NCI-H748 (cell line): ENCODE measurements at regions not wholly inside any gene's neighbourhood (a gene's known extent, or its start where the extent isn't known, plus 50 kb on each side); places are given as distances from the start of the nearest gene placed in this dataset.
A peak's percentile ranks its signal among the peaks of the same experiment; 100 is the strongest.
"Not testable (repeated sequence)": the region's sequence is repeated elsewhere in the genome, so short reads cannot be mapped to it uniquely, and the experiment has no call there.

Experiments used
- DNase-seq: peaks from one replicate; lab custom pipeline; 2025; ENCODE audit not compliant: unreplicated experiment; lab: John Stamatoyannopoulos, UW

DNA sequence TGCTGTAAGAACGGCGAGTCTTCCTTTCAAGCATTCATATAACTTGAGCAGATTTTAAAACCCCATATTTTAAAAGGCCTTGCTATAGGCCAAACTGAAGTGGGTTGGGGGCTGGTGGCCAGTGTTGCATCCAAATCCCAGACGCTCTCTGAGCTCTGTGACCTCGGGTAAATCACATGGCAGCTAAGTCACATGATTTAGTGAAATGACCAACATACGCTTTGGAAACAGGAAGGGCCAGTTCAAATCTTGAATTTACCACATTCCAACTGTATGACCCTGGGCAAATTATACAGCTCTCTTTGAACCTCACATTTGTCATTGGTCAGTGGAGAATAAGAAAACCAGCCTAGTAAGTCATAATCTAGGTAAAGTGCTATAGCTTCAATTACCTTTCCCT lies 519.3 kb downstream of the HAPSTR1 start:
- no peak for DNase-seq

DNA sequence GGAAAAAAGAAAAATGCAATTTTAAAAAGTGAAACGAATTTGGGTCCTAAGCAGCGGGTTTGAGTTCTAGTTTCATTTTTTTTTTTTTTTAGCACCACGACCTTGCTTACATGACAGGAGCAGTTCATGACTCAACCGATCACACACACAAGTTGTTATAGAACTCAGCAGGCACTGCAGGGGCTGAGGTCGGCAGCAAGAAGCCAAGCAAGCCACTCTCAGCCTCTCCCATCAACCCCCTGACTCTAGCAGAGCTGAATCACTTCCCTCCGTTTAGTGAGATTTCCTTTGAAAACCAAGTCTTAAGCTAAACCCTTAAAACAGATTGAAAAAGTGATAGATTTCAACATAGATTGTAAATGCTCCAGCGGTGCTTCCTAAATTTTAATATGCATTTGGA lies 520.8 kb downstream of the HAPSTR1 start:
- no peak for DNase-seq

DNA sequence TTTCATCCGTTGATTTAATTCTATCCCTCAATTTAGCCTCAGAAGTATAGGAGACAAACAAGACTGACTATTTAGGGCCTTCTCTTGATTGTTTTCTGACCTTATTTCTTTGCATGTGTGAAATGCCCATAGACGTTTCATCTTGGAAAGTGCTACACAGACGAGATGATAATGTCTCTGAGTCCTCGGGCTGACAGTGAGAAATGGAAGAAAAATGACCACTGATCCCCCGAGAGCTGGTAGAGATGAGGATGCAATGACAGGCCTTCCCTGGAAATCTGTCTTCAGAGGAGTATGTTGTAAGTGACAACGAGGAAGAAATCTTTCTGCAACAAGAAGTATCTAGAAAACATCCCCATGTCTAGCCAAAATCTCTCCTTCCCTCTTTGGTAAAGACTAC lies 522.9 kb downstream of the HAPSTR1 start:
- no peak for DNase-seq

- no peak for DNase-seq
Measured at GRCh38 chr16:9622268-9622667, 530.8 kb downstream of the HAPSTR1 start.

- DNase-seq = no peak
Measured at GRCh38 chr16:9625122-9625521, 533.7 kb downstream of the HAPSTR1 start.

DNA sequence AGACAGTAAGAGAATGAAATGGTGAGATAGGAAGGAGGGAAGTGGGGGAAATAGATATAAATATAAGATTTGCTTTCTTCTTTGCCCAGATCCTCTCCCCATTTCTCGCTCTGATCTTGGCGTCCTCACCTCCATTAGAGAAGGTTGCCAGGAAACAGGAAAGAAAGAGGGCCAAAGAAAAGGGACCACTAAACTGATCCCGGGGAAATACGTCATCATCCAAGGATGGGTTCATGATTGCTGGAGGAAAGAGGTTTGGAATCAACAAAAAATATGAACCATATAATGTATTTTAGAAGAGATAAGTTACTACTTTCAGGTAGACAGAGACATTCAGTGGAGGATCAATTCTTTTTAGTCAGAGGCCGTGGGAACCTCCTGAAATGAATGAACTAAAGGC lies 536.0 kb downstream of the HAPSTR1 start:
- DNase-seq = no peak

DNA sequence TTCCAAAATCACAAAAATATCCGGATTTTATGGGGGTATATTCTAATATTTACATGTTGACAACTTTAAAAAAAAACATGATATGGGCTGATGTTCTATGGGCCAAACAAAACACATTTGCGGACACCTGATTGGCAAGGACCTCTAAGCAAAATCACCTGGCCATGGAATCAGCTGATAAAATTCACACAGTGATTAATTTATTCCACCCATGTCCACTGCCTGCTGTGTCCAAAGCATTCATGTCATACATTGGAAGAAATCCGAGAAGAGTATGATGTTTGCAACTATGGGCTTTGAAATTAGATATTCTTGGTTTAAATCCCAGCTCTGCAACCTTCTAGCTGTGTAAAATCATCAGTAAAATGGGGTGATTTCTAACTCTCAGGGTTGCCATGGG lies 538.7 kb downstream of the HAPSTR1 start:
- peak; percentile 4 for DNase-seq

- no peak for DNase-seq
Measured at GRCh38 chr16:9630985-9631384, 539.5 kb downstream of the HAPSTR1 start.

- DNase-seq = no peak
Measured at GRCh38 chr16:9633844-9634243, 542.4 kb downstream of the HAPSTR1 start.

DNA sequence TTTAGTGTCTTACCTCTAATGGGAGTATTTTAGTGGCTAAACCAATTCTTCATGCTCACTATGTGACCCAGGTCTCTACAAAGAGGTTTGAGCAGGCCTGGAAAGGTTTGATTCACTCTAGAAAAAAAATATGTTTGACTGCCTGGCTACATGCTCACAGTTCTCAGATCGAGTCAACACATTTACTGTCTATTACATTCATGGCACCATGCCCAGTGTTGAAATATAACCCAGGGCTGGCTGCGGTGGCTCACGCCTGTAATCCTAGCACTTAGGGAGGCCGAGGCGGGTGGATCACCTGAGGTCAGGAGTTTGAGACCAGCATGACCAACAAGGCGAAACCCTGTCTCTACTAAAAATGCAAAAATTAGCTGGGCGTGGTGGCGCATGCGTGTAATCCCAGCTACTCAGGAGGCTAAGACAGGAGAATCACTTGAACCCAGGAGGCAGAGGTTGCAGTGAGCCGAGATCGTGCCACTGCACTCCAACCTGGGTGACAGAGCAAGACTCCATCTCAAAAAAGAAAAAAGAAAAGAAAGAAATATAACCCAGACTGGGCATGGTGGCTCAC lies 543.8 kb downstream of the HAPSTR1 start:
- DNase-seq = not testable (repeated sequence)

DNA sequence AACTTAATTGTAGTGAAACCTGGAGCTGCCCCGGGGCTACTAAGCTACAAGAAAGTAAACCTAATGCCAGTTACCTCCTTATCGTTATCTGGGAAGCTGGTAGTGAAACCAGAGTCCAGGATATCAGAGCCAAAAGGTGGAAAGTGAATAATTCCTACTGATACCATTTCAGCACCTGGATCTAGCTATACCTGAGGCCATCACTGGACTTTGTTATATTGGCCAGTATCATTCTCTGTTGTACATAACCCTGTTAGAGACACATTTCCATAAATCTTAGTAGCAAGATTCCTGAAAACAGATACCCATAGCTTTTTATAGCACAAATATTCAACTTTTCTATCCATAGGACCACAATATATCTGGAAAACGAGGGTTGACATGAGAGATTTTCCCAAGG lies 538.0 kb downstream of the GRIN2A start:
- DNase-seq = no peak

DNA sequence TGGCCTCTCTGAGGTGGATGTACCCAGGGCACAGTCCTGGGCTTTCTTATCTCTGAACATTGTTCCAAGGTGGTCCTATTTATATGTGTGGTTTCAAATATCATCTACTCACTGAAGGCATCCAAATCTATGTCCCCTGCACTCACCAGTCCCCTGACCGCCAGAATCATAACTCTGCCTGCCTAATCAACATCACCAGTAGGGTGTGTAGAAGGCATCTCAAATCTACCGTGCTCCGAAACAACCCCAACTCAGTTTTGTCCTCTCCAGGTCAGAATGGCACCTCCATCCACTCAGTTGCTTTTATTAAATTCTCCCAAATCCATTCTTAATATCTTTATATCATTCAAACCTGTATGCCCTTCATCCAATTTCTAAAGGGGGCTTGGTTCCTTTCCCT lies 536.3 kb downstream of the GRIN2A start:
- DNase-seq = no peak

DNA sequence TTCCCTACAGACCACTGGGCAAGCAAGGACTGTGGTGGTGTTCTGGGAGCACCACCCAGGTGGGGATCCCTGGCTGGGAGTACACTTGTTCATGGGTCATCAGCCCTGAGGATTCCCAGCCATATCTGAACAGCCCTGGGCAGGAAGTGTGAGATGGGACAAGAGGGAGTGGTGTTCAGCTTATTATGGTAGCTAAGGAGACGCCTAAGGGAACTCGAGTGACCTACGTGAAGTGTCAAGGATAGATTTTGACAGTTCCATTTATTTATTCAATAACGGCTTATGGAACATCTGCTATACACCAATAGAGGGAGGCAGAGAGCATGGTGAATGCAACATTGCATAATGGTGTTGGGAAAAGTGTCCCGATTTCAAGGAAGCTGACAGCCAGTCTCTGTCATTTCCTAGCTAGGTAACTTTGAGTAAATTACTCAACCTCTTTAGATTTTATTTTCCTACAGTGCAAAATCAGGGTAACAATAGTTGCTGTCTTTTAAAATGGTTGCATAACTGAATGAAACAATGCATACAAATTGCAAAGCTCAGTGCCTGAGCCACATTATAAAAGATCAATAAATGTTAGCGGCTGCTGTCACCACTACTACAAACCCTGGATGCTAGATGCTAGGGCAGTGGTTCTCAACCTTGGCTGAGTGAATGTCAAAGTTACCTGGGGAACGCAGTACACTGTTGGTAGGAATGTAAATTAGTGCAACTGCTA lies 534.1 kb downstream of the GRIN2A start:
- DNase-seq = peak; percentile 57

- no peak for DNase-seq
Measured at GRCh38 chr16:9650284-9650683, 531.9 kb downstream of the GRIN2A start.

DNA sequence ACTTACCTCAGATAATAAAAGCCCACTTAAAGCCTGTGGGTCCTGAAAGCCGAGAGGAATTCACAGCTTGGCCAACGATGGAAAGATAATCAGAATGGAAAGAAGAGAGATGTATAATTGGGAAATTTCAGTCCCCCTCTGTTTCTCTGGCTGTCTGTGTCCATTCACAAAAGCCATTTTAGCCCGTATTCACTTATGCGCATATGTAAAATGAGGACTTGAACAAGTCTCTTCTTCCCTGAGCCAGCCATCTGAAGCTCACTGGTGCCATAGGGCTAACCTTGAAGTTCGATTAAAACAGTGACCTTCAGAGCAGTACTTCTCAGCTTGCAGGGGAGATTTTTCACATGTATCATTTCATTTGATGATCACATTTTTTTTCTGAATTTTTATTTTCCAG lies 527.2 kb downstream of the GRIN2A start:
- no peak for DNase-seq

GRCh38 chr16:9657641-9658040 lies 524.6 kb downstream of the GRIN2A start:
- DNase-seq = no peak

- DNase-seq = no peak
Measured at GRCh38 chr16:9658164-9658563, 524.1 kb downstream of the GRIN2A start.

DNA sequence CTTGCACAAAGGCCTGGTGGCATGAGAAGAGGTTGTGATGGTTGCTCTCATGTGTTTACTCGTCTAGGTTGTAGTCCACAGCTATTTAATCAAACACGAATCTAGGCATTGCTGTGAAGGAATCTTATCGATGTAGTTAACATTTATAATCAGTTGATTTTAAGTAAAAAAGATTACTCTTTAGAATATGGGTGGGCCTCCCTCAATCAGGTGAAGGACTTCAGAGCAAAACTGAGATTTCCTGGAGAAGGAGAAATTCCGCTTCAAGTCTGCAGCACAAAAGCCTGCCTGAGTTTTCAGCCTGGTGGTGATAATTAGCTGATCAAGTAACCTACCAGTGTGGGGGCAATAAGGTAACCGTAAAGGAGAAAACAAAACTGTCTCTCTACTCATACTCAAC lies 523.6 kb downstream of the GRIN2A start:
- no peak for DNase-seq

DNA sequence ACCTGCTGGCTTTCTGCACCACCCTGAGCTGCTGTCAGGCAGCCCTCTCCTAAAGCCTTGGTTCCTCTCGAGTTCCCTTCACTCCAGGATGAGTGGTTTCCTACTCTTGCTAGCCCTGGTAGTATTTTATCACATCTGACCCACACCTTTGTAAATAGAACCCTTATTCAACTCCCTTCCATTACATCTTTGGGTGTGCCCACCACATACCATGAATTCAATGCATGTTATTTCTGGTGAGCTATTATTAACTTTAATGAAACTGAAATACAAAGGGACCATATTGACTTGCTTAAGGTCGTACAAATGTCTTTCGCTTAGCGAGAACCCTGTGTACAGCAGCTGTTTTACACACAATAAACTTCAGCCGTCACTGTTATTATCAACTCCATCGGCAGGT lies 521.3 kb downstream of the GRIN2A start:
- DNase-seq = peak; percentile 96

GRCh38 chr16:9661336-9662017 lies 520.8 kb downstream of the GRIN2A start:
- DNase-seq = peak; percentile 42

DNA sequence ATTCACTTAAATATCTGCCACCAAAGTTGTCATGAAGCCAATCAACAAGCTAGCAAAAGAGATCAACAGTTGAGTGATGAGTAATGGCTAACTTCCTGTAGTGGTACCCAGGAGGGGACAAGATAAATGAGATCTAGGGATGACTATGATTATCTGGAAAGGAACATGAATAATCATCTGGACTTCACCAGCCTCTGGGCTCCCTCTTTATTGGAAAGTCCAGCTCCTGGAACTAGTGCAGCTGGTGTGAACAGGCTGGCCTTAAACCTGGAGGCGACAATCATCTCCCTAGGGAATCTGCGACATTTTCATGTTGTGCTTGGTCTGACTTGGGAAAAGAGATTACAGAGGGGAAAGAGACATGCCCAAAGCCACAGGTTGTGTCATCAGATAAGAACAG lies 518.6 kb downstream of the GRIN2A start:
- no peak for DNase-seq

DNA sequence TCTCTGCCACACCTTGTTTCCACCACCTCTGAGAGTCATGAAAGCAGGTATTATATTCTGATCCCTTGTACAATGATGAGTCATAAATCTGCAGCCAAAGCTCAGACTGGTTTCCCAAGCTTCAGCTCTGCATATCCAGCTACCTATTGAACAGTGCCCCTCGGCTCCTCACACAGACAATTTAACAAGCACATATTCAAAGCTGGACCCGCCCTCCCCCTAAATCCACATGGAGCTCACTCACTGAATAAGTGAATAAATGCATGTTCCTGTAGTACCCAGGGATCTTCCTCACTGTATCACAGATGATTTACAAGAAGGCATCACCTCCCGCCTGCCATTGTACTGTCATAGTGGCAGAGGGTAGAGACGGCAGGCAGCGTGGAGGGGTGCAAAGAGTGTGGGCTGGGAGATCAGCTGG lies 516.4 kb downstream of the GRIN2A start:
- DNase-seq = peak; percentile 82
